ENCODE measurements at regions not wholly inside any gene's neighbourhood (a gene's known extent, or its start where the extent isn't known, plus 50 kb on each side); places are given as distances from the start of the nearest gene placed in this dataset.

GRCh38 chr1:61560385-61560784, 164.6 kb downstream of the TM2D1 start (continued):
- TF ChIP-seq JDP2 (CRISPR knock-in tag; IDR thresholded peaks at IDR 0.05; ENCODE audit: borderline replicate concordance) (no peak), MBNL3 (CRISPR knock-in tag; conservative IDR thresholded peaks at IDR 0.05) (no peak), ZNF264 (CRISPR knock-in tag; IDR thresholded peaks at IDR 0.05) (no peak), NRL (CRISPR knock-in tag; IDR thresholded peaks at IDR 0.05; ENCODE audit: borderline replicate concordance) (no peak)

GRCh38 chr1:61556631-61557030, 168.3 kb downstream of the TM2D1 start:
- ChIA-PET CTCF (ENCODE audit: low intra/inter-chr PET ratio, low total read pairs) (no interaction called here), POLR2A (no interaction called here)
- Histone ChIP-seq H3K79me2 (ENCODE audit: insufficient read depth, low read length) (no peaks in the 10 kb centered on the region), H3K27ac (ENCODE audit: extremely low read length, insufficient read depth, low read length) (no peak overlapping the region), H3K4me1 (ENCODE audit: insufficient read depth, low read length) (no peaks in the 10 kb centered on the region; the same call in 1 of the 2 replicates), H2AFZ (ENCODE audit: low read length) (no peak overlapping the region), H3K9me3 (ENCODE audit: low read length) (no peaks in the 10 kb centered on the region), H4K20me1 (ENCODE audit: insufficient read depth, low read length) (no peaks in the 10 kb centered on the region), H3K27me3 (ENCODE audit: control insufficient read depth in 1 of 2, insufficient read depth in 2 of 2, low read length in 2 of 2) (no peaks in the 10 kb centered on the region; a peak in 2 of 5 replicates), H3K4me3 (replicated peaks in 1 of 3; ENCODE audit: insufficient read depth in 1 of 3, low read depth in 2 of 3, low read length in 3 of 3) (no peak overlapping the region), H3K9ac (ENCODE audit: insufficient read depth, low read depth, low read length) (no peak overlapping the region), H3K36me3 (replicated peaks in 1 of 2; ENCODE audit: control insufficient read depth in 1 of 2, insufficient read depth in 2 of 2, low read length in 2 of 2) (no peaks in the 10 kb centered on the region), H3K4me2 (ENCODE audit: low read depth, low read length) (no peak overlapping the region)
- FAIRE-seq = no peak
- BruUV-seq (replicated peaks) = no TSS peak
- DNase-seq (ENCODE audit: low spot score) = no peak
- in situ Hi-C loops (cut with HindIII; ENCODE audit: extremely low pct_ligation_motif_present, low pct_unique_long_range_greater_than_20kb) (no loop called here), intact Hi-C loops (cut with micrococcal nuclease; ENCODE audit: unreplicated experiment) (no loop called here)
- no peak for ATAC-seq
- WGBS (ENCODE audit: low lambda C conversion rate) = 4% methylated on average over 3 of the region's 3 CpGs
- TF ChIP-seq ZSCAN21 (CRISPR knock-in tag; IDR thresholded peaks at IDR 0.05; ENCODE audit: borderline replicate concordance) (no peak), ERF (CRISPR knock-in tag; IDR thresholded peaks at IDR 0.05) (no peak), ZNF800 (CRISPR knock-in tag; IDR thresholded peaks at IDR 0.05) (no peak), SRY (CRISPR knock-in tag; IDR thresholded peaks at IDR 0.05) (no peak), ZNF446 (CRISPR knock-in tag; IDR thresholded peaks at IDR 0.05) (no peak), FIP1L1 (IDR thresholded peaks at IDR 0.05; ENCODE audit: borderline replicate concordance, insufficient read depth, low read depth, low read length) (no peak), PTBP1 (IDR thresholded peaks at IDR 0.05; ENCODE audit: low read depth, low read length, poor library complexity, severe bottlenecking) (no peak), NR2F6 (IDR thresholded peaks at IDR 0.05) (no peak), NR2F6 (CRISPR knock-in tag; IDR thresholded peaks at IDR 0.05) (no peak), ZFP36L2 (CRISPR knock-in tag; IDR thresholded peaks at IDR 0.05) (no peak), CENPT (CRISPR knock-in tag; IDR thresholded peaks at IDR 0.05; ENCODE audit: low read depth) (no peak), ZMAT5 (CRISPR knock-in tag; IDR thresholded peaks at IDR 0.05; ENCODE audit: borderline replicate concordance, low read depth) (no peak), ZNF343 (CRISPR knock-in tag; IDR thresholded peaks at IDR 0.05) (no peak), STAT6 (CRISPR knock-in tag; IDR thresholded peaks at IDR 0.05; ENCODE audit: borderline replicate concordance) (no peak)

Data from HepG2 (cell line).